Skeletal muscle tissue (tissue), 3 donors: ENCODE measurements at regions not wholly inside any gene's neighbourhood (a gene's known extent, or its start where the extent isn't known, plus 50 kb on each side); places are given as distances from the start of the nearest gene placed in this dataset.

Experiments
- H3K27ac ChIP-seq: one replicate; pipeline ENCODE4 v1.7.0; 2013; ENCODE audit warnings: mild to moderate bottlenecking, low read depth, low read length, inconsistent platforms
- H3K27me3 ChIP-seq, 3 donors: one replicate each; pipeline ENCODE4 v1.7.0; 2013; ENCODE audit warnings: low read length in 3 of 3; ENCODE audit not compliant: control insufficient read depth in 3 of 3, insufficient read depth in 3 of 3
- H3K36me3 ChIP-seq, 3 donors: one replicate each; pipeline ENCODE4 v1.7.0; 2013; ENCODE audit warnings: low read length in 3 of 3; ENCODE audit not compliant: control insufficient read depth in 3 of 3, insufficient read depth in 3 of 3
- H3K4me1 ChIP-seq, 3 donors: one replicate each; pipeline ENCODE4 v1.7.0; 2013; ENCODE audit warnings: low read length in 3 of 3, mild to moderate bottlenecking in 3 of 3; ENCODE audit not compliant: control insufficient read depth in 3 of 3, insufficient read depth in 3 of 3
- H3K4me3 ChIP-seq, 3 donors: one replicate each; pipeline ENCODE4 v1.7.0; 2013; ENCODE audit warnings: low read length in 3 of 3
- H3K9ac ChIP-seq, 3 donors: one replicate each; pipeline ENCODE4 v1.7.0; 2013; ENCODE audit warnings: low read length in 3 of 3, mild to moderate bottlenecking in 3 of 3, moderate library complexity in 2 of 3, low read depth in 1 of 3
- H3K9me3 ChIP-seq, 3 donors: one replicate each; pipeline ENCODE4 v1.7.0; 2013; ENCODE audit warnings: low read length in 3 of 3; ENCODE audit not compliant: control insufficient read depth in 3 of 3
- donor health status: Osteomylitis.

GRCh38 chr13:84207509-84207908 is 325.2 kb upstream of the SLITRK1 start:
- H3K27ac ChIP-seq = no peak overlapping the region
- H3K4me3 ChIP-seq = no peak overlapping the region
- H3K9me3 ChIP-seq = no peaks in the 10 kb centered on the region
- H3K27me3 ChIP-seq = no peaks in the 10 kb centered on the region
- H3K36me3 ChIP-seq = no peaks in the 10 kb centered on the region
- no peaks in the 10 kb centered on the region for H3K4me1 ChIP-seq
- H3K9ac ChIP-seq = no peak overlapping the region

GRCh38 chr13:84200971-84201370 is 318.7 kb upstream of the SLITRK1 start:
- H3K27ac ChIP-seq = no peak overlapping the region
- H3K27me3 ChIP-seq = no peaks in the 10 kb centered on the region
- no peak overlapping the region for H3K4me3 ChIP-seq
- no peaks in the 10 kb centered on the region for H3K36me3 ChIP-seq
- H3K4me1 ChIP-seq = no peaks in the 10 kb centered on the region
- H3K9me3 ChIP-seq = peaks cover 0 to 2% (median 0%) of the 10 kb centered on the region in 3 donors
- no peak overlapping the region for H3K9ac ChIP-seq

- no peak overlapping the region for H3K9ac ChIP-seq
- no peaks in the 10 kb centered on the region for H3K27me3 ChIP-seq
- no peak overlapping the region for H3K4me3 ChIP-seq
Observed at GRCh38 chr13:84192125-84192524, 309.9 kb upstream of the SLITRK1 start.

GRCh38 chr13:84191139-84191538 is 308.9 kb upstream of the SLITRK1 start:
- H3K36me3 ChIP-seq = no peaks in the 10 kb centered on the region
- no peak overlapping the region for H3K4me3 ChIP-seq
- H3K27ac ChIP-seq = no peak overlapping the region
- no peaks in the 10 kb centered on the region for H3K9me3 ChIP-seq
- no peaks in the 10 kb centered on the region for H3K4me1 ChIP-seq
- H3K9ac ChIP-seq = no peak overlapping the region
- no peaks in the 10 kb centered on the region for H3K27me3 ChIP-seq

More at GRCh38 chr13:84192125-84192524, 309.9 kb upstream of the SLITRK1 start:
- no peaks in the 10 kb centered on the region for H3K4me1 ChIP-seq
- peaks cover 0 to under 1% (median 0%) of the 10 kb centered on the region in 3 donors for H3K9me3 ChIP-seq
- no peak overlapping the region for H3K27ac ChIP-seq
- no peaks in the 10 kb centered on the region for H3K36me3 ChIP-seq

- Histone ChIP-seq H3K9ac (no peak overlapping the region), H3K4me1 (no peaks in the 10 kb centered on the region), H3K27ac (no peak overlapping the region), H3K27me3 (no peaks in the 10 kb centered on the region), H3K4me3 (no peak overlapping the region), H3K9me3 (peaks cover 0 to 2% (median 0%) of the 10 kb centered on the region in 3 donors), H3K36me3 (no peaks in the 10 kb centered on the region)
Observed at GRCh38 chr13:84187626-84188025, 305.4 kb upstream of the SLITRK1 start.

- Histone ChIP-seq H3K4me1 (no peaks in the 10 kb centered on the region), H3K27ac (no peak overlapping the region), H3K9me3 (no peaks in the 10 kb centered on the region), H3K9ac (no peak overlapping the region), H3K4me3 (no peak overlapping the region), H3K36me3 (no peaks in the 10 kb centered on the region), H3K27me3 (no peaks in the 10 kb centered on the region)
Observed at GRCh38 chr13:84139561-84140158, 257.4 kb upstream of the SLITRK1 start.

GRCh38 chr13:84137292-84137691 is 255.0 kb upstream of the SLITRK1 start:
- Histone ChIP-seq H3K4me3 (no peak overlapping the region), H3K9ac (no peak overlapping the region), H3K27me3 (no peaks in the 10 kb centered on the region), H3K9me3 (no peaks in the 10 kb centered on the region), H3K27ac (no peak overlapping the region), H3K36me3 (no peaks in the 10 kb centered on the region), H3K4me1 (no peaks in the 10 kb centered on the region)

- Histone ChIP-seq H3K4me3 (no peak overlapping the region), H3K27ac (no peak overlapping the region), H3K36me3 (no peaks in the 10 kb centered on the region), H3K9me3 (no peaks in the 10 kb centered on the region), H3K27me3 (no peaks in the 10 kb centered on the region), H3K4me1 (no peaks in the 10 kb centered on the region), H3K9ac (no peak overlapping the region)
Observed at GRCh38 chr13:84136582-84136981, 254.3 kb upstream of the SLITRK1 start.

GRCh38 chr13:84132491-84132890 is 250.2 kb upstream of the SLITRK1 start:
- H3K27me3 ChIP-seq = no peaks in the 10 kb centered on the region
- no peak overlapping the region for H3K9ac ChIP-seq
- no peaks in the 10 kb centered on the region for H3K9me3 ChIP-seq
- no peaks in the 10 kb centered on the region for H3K36me3 ChIP-seq
- H3K4me1 ChIP-seq = no peaks in the 10 kb centered on the region
- H3K4me3 ChIP-seq = no peak overlapping the region
- no peak overlapping the region for H3K27ac ChIP-seq

GRCh38 chr13:84131249-84131648 is 249.0 kb upstream of the SLITRK1 start:
- no peaks in the 10 kb centered on the region for H3K36me3 ChIP-seq
- no peaks in the 10 kb centered on the region for H3K27me3 ChIP-seq
- no peak overlapping the region for H3K9ac ChIP-seq
- no peak overlapping the region for H3K27ac ChIP-seq
- no peaks in the 10 kb centered on the region for H3K9me3 ChIP-seq
- no peaks in the 10 kb centered on the region for H3K4me1 ChIP-seq
- H3K4me3 ChIP-seq = no peak overlapping the region
